Uterus (tissue), 3 donors: ENCODE measurements at regions not wholly inside any gene's neighbourhood (a gene's known extent, or its start where the extent isn't known, plus 50 kb on each side); places are given as distances from the start of the nearest gene placed in this dataset.

Experiments used
- DNase-seq, 2 donors: peaks; one replicate each; pipeline ENCODE4 v3.0.0-alpha.2; 2019 to 2020
- H3K27ac ChIP-seq, 2 donors: fragments of 200-600 bp; sonication (generic); 1 replicate in 1 of 2; 2 replicates in 1 of 2; pipeline ENCODE4 v1.5.1; 2016 to 2018
- H3K27me3 ChIP-seq, 2 donors: fragments of 200-600 bp; sonication (generic); one replicate each; pipeline ENCODE4 v1.5.1; 2018 to 2019; ENCODE audit warnings: control low read depth in 1 of 2
- H3K36me3 ChIP-seq, 2 donors: fragments of 200-600 bp; sonication (generic); one replicate each; pipeline ENCODE4 v1.5.1; 2019; ENCODE audit warnings: control low read depth in 1 of 2
- H3K4me1 ChIP-seq, 2 donors: fragments of 200-600 bp; sonication (generic); one replicate each; pipeline ENCODE4 v1.5.1; 2018 to 2019; ENCODE audit warnings: control low read depth in 1 of 2
- H3K4me3 ChIP-seq, 2 donors: fragments of 200-600 bp; sonication (generic); 1 replicate in 1 of 2; 2 replicates in 1 of 2; pipeline ENCODE4 v1.5.1; 2018 to 2019; ENCODE audit warnings: mild to moderate bottlenecking in 1 of 2
- H3K9me3 ChIP-seq, 2 donors: fragments of 200-600 bp; sonication (generic); one replicate each; pipeline ENCODE4 v1.5.1; 2019; ENCODE audit warnings: control low read depth in 1 of 2
- POLR2A ChIP-seq, 2 donors: fragments of 450-650 bp; IDR thresholded peaks; one replicate each; pipeline ENCODE4 v1.6.1; 2016; ENCODE audit warnings: antibody characterized with exemption in 2 of 2, mild to moderate bottlenecking in 1 of 2, moderate library complexity in 1 of 2
- intact Hi-C: fragments of 100-400 bp; cut with DNase I; formaldehyde crosslinking; loops from one replicate; pipeline ENCODE4 v1.15.1; 2023; ENCODE audit warnings: low total_unique reads
- TF ChIP-seq, protein P1 (sequence below), 4 experiments: fragments of 200-600 bp in 2 of 4; fragments of 450-650 bp in 2 of 4; sonication (generic) in 2 of 4; IDR thresholded peaks; one replicate each; pipeline ENCODE4 v1.5.1; 2016 to 2019; ENCODE audit warnings: antibody characterized with exemption in 4 of 4, mild to moderate bottlenecking in 2 of 4, moderate library complexity in 1 of 4
- donor health status: DM: yes; HTN: yes; CAD: no.

DNA sequence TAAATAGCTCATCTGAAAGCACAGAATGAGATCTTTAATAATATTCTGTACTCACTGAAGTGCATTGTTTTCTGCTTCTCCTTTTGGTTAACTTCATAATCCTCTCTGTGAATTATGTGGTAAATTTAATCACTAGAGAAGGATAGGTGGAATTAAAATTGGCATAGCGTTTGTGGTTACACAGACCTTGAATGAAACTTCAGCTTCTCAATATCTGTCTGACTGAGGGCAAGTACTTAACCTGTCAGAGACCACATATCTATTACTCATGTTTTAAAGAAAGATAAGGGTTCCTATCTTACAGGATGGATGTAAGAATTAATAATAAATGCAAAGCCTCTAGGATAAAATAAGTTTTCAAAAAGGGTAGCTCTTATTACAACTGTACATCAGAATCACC, 861.8 kb downstream of the TRIB2 start:
- no peak for TF ChIP-seq POLR2A (IDR thresholded peaks at IDR 0.05)
- TF ChIP-seq, protein P1, sequence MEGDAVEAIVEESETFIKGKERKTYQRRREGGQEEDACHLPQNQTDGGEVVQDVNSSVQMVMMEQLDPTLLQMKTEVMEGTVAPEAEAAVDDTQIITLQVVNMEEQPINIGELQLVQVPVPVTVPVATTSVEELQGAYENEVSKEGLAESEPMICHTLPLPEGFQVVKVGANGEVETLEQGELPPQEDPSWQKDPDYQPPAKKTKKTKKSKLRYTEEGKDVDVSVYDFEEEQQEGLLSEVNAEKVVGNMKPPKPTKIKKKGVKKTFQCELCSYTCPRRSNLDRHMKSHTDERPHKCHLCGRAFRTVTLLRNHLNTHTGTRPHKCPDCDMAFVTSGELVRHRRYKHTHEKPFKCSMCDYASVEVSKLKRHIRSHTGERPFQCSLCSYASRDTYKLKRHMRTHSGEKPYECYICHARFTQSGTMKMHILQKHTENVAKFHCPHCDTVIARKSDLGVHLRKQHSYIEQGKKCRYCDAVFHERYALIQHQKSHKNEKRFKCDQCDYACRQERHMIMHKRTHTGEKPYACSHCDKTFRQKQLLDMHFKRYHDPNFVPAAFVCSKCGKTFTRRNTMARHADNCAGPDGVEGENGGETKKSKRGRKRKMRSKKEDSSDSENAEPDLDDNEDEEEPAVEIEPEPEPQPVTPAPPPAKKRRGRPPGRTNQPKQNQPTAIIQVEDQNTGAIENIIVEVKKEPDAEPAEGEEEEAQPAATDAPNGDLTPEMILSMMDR (IDR thresholded peaks at IDR 0.05): no peak
- Histone ChIP-seq H3K36me3 (no peaks in the 10 kb centered on the region), H3K27ac (no peak overlapping the region), H3K9me3 (no peaks in the 10 kb centered on the region), H3K4me3 (no peak overlapping the region), H3K27me3 (no peaks in the 10 kb centered on the region), H3K4me1 (no peaks in the 10 kb centered on the region)
- no peak for DNase-seq
- intact Hi-C loops: no loop called here

DNA sequence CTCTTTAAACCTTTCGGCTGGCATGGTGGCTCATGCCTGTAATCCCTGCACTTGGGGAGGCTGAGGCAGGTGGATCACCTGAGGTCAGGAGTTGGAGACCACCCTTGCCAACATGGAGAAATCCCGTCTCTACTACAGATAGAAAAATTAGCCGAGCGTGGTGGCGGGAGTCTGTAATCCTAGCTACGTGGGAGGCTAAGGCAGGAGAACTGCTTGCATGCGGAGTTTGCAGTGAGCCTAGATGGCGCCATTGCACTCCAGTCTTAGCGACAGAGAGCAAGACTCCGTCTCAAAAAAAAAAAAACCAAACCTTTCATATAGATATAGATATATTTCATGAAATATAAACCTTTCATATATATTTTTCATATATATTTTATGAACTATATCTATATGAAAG, 864.7 kb downstream of the TRIB2 start:
- TF ChIP-seq, protein P1 (IDR thresholded peaks at IDR 0.05): no peak
- TF ChIP-seq POLR2A (IDR thresholded peaks at IDR 0.05): no peak
- no peak overlapping the region for H3K27ac ChIP-seq
- H3K9me3 ChIP-seq: no peaks in the 10 kb centered on the region
- no peak for DNase-seq
- H3K36me3 ChIP-seq: no peaks in the 10 kb centered on the region
- no peaks in the 10 kb centered on the region for H3K27me3 ChIP-seq
- intact Hi-C loops: no loop called here
- no peaks in the 10 kb centered on the region for H3K4me1 ChIP-seq
- H3K4me3 ChIP-seq: no peak overlapping the region

DNA sequence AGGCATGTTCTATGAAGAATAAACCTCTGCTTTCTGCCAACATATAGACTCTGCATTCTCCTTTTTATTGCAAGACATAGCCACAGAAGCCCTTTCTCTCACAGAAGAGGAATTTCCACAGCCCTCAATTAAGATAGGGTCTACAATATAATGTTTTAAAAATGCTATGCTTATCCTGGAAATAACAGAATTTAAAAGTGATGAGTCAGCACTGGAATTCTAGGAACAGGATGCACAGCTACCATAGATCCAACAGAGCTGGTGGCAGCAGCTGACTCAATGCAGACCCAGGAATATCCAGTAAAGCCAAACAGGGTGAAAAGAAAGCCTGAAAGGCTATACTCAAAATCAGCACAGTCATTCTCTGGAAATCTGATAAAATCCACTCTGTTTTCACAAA, 866.9 kb downstream of the TRIB2 start:
- intact Hi-C loops: no loop called here
- DNase-seq: no peak
- Histone ChIP-seq H3K4me3 (no peak overlapping the region), H3K4me1 (no peaks in the 10 kb centered on the region), H3K36me3 (no peaks in the 10 kb centered on the region), H3K27me3 (no peaks in the 10 kb centered on the region), H3K27ac (no peak overlapping the region), H3K9me3 (no peaks in the 10 kb centered on the region)
- TF ChIP-seq, protein P1 (IDR thresholded peaks at IDR 0.05): no peak

DNA sequence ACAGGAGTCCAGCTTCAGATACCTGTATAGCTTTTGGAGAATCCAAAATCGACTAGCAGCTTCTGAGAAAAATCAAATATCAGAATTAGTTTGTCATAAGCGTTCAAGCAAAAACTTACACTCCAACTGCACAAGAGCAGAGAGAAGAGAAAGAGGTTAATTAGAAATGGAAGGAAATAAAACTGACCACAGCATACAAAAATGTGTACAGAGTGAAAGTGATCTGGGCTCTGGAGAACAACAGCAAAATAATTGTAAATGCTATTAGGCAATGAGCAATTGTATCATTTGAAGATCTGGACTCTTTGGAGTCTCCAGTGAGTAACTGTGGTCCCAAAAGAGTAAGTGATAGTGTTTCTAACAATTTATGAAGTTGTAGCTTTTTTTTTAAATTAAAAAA, 867.3 kb downstream of the TRIB2 start:
- H3K27me3 ChIP-seq: no peaks in the 10 kb centered on the region
- no peak for TF ChIP-seq POLR2A (IDR thresholded peaks at IDR 0.05)
- TF ChIP-seq, protein P1 (IDR thresholded peaks at IDR 0.05): no peak
- H3K36me3 ChIP-seq: no peaks in the 10 kb centered on the region
- no peak overlapping the region for H3K27ac ChIP-seq
- H3K4me3 ChIP-seq: no peak overlapping the region
- DNase-seq: no peak
- no peaks in the 10 kb centered on the region for H3K9me3 ChIP-seq
- no peaks in the 10 kb centered on the region for H3K4me1 ChIP-seq
- intact Hi-C loops: no loop called here

DNA sequence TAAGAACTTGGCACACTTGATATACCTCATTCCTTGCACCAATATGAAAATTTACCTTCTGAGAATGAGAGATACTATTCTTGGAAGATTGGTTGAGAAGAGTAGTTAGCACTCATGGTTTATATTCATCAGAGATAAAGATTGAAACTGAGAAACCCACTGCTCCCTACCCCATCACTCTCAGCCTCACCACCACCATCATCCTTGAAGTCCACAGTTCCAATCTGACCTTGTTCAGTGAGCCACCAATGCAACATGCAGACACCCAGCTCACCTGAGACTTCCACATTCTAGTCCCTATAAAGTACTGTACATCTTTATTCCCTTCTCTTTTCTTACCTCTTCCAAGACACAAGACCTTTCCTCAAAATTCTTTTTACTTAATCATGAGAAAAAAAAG, 869.0 kb downstream of the TRIB2 start:
- no peak for TF ChIP-seq POLR2A (IDR thresholded peaks at IDR 0.05)
- TF ChIP-seq, protein P1 (IDR thresholded peaks at IDR 0.05): no peak
- Histone ChIP-seq H3K4me3 (no peak overlapping the region), H3K27me3 (no peaks in the 10 kb centered on the region), H3K36me3 (no peaks in the 10 kb centered on the region), H3K9me3 (no peaks in the 10 kb centered on the region), H3K27ac (no peak overlapping the region), H3K4me1 (no peaks in the 10 kb centered on the region)
- DNase-seq: no peak
- intact Hi-C loops: no loop called here
